ENCODE measurements at regions not wholly inside any gene's neighbourhood (a gene's known extent, or its start where the extent isn't known, plus 50 kb on each side); places are given as distances from the start of the nearest gene placed in this dataset.

GRCh38 chr7:42587806-42588205 is 324.1 kb downstream of the C7orf25 start:
- H3K36me3 ChIP-seq (ENCODE audit: low read depth): no peaks in the 10 kb centered on the region
- no peaks in the 10 kb centered on the region for H3K27me3 ChIP-seq (ENCODE audit: insufficient read depth, poor library complexity, severe bottlenecking)
- H3K27ac ChIP-seq (ENCODE audit: poor library complexity, severe bottlenecking): no peak overlapping the region
- H3K4me1 ChIP-seq (ENCODE audit: insufficient read depth, poor library complexity, severe bottlenecking): no peaks in the 10 kb centered on the region
- TF ChIP-seq, protein P1, sequence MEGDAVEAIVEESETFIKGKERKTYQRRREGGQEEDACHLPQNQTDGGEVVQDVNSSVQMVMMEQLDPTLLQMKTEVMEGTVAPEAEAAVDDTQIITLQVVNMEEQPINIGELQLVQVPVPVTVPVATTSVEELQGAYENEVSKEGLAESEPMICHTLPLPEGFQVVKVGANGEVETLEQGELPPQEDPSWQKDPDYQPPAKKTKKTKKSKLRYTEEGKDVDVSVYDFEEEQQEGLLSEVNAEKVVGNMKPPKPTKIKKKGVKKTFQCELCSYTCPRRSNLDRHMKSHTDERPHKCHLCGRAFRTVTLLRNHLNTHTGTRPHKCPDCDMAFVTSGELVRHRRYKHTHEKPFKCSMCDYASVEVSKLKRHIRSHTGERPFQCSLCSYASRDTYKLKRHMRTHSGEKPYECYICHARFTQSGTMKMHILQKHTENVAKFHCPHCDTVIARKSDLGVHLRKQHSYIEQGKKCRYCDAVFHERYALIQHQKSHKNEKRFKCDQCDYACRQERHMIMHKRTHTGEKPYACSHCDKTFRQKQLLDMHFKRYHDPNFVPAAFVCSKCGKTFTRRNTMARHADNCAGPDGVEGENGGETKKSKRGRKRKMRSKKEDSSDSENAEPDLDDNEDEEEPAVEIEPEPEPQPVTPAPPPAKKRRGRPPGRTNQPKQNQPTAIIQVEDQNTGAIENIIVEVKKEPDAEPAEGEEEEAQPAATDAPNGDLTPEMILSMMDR (IDR thresholded peaks at IDR 0.05; ENCODE audit: poor library complexity, severe bottlenecking): no peak
- DNase-seq (ENCODE audit: low spot score) (no peak), ATAC-seq (ENCODE audit: low read depth) (no peak)
- no peaks in the 10 kb centered on the region for H3K9me3 ChIP-seq (ENCODE audit: severe bottlenecking)
- no peak overlapping the region for H3K4me3 ChIP-seq (ENCODE audit: severe bottlenecking)

- no peak for ATAC-seq (ENCODE audit: low read depth)
- Histone ChIP-seq H3K4me1 (ENCODE audit: insufficient read depth, poor library complexity, severe bottlenecking) (no peaks in the 10 kb centered on the region), H3K27me3 (ENCODE audit: insufficient read depth, poor library complexity, severe bottlenecking) (no peaks in the 10 kb centered on the region), H3K9me3 (ENCODE audit: severe bottlenecking) (peaks cover 5% of the 10 kb centered on the region), H3K4me3 (ENCODE audit: severe bottlenecking) (no peak overlapping the region), H3K36me3 (ENCODE audit: low read depth) (no peaks in the 10 kb centered on the region), H3K27ac (ENCODE audit: poor library complexity, severe bottlenecking) (no peak overlapping the region)
- TF ChIP-seq, protein P1 (IDR thresholded peaks at IDR 0.05; ENCODE audit: poor library complexity, severe bottlenecking): no peak
- no peak for DNase-seq (ENCODE audit: low spot score)
Measured at GRCh38 chr7:42580061-42580460, 331.8 kb downstream of the C7orf25 start.

DNA sequence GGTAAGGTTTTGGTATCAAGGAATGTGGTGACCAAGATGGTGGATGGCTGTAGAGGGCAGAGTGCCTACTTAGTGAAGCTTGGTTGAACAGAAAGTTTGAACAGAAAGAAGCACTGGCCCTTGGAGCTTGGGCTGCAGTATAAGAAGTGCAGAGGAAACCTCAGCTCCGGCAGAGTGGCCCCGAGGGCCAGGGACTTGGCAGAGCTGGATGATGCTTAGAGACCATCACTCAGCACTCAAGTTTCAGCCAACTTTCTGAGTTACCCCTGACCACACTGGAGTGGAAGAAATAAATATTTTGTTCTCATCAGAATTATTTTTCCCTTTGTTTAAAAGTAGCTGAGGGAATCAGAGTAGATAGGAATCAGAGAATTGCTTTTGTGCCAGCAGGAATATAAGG is 336.7 kb downstream of the C7orf25 start:
- H3K27me3 ChIP-seq (ENCODE audit: insufficient read depth, poor library complexity, severe bottlenecking): no peaks in the 10 kb centered on the region
- H3K4me3 ChIP-seq (ENCODE audit: severe bottlenecking): no peak overlapping the region
- H3K9me3 ChIP-seq (ENCODE audit: severe bottlenecking): peaks cover 5% of the 10 kb centered on the region
- ATAC-seq (ENCODE audit: low read depth) (no peak), DNase-seq (ENCODE audit: low spot score) (no peak)
- H3K4me1 ChIP-seq (ENCODE audit: insufficient read depth, poor library complexity, severe bottlenecking): peaks cover 3% of the 10 kb centered on the region
- H3K36me3 ChIP-seq (ENCODE audit: low read depth): no peaks in the 10 kb centered on the region
- H3K27ac ChIP-seq (ENCODE audit: poor library complexity, severe bottlenecking): no peak overlapping the region
- TF ChIP-seq, protein P1 (IDR thresholded peaks at IDR 0.05; ENCODE audit: poor library complexity, severe bottlenecking): no peak

GRCh38 chr7:42574685-42575084 is 337.2 kb downstream of the C7orf25 start:
- Histone ChIP-seq H3K27me3 (ENCODE audit: insufficient read depth, poor library complexity, severe bottlenecking) (no peaks in the 10 kb centered on the region), H3K9me3 (ENCODE audit: severe bottlenecking) (peaks cover 3% of the 10 kb centered on the region), H3K4me1 (ENCODE audit: insufficient read depth, poor library complexity, severe bottlenecking) (peaks cover 3% of the 10 kb centered on the region), H3K4me3 (ENCODE audit: severe bottlenecking) (no peak overlapping the region), H3K27ac (ENCODE audit: poor library complexity, severe bottlenecking) (no peak overlapping the region), H3K36me3 (ENCODE audit: low read depth) (no peaks in the 10 kb centered on the region)
- no peak for ATAC-seq (ENCODE audit: low read depth)
- DNase-seq (ENCODE audit: low spot score): no peak
- TF ChIP-seq, protein P1 (IDR thresholded peaks at IDR 0.05; ENCODE audit: poor library complexity, severe bottlenecking): peak; percentile 45

DNA sequence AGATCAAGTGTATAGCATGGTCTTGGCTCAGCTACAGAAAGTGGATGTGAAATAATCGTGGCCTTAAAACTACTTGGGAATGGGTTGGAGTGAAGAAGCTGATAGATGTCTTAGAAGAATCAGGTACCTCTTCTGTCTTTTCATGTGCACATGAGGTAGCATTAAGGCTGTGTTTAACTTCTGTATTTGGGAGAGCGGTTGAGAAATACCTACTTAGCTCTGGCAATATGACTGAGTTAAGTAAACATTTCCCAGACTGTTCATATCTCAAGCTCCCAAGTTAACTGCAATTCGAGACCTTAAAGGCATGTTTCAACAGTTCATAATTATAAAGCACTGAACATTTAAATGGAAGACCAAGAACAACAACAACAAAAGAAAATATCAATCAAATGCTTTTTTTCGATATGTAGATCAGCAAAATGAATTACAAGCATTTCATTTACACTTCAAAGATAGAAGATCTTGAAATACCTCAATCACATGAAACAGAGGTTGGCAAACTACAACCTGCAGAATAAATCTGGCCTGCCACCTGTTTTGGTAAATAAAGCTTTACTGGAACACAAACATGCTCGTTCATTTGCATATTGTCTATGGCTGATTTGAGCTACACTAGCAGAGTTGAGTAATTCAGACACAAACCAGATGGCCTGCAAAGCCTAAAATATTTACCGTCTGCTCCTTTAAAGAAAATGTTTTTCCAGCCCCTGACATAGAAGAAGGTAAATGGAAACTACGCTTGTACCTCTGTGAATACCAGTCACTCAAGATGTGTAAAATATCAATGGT is 337.1 kb upstream of the GLI3 start:
- Histone ChIP-seq H3K4me1 (ENCODE audit: insufficient read depth, poor library complexity, severe bottlenecking) (peaks cover 3% of the 10 kb centered on the region), H3K9me3 (ENCODE audit: severe bottlenecking) (no peaks in the 10 kb centered on the region), H3K36me3 (ENCODE audit: low read depth) (no peaks in the 10 kb centered on the region), H3K4me3 (ENCODE audit: severe bottlenecking) (no peak overlapping the region), H3K27ac (ENCODE audit: poor library complexity, severe bottlenecking) (no peak overlapping the region), H3K27me3 (ENCODE audit: insufficient read depth, poor library complexity, severe bottlenecking) (no peaks in the 10 kb centered on the region)
- TF ChIP-seq, protein P1 (IDR thresholded peaks at IDR 0.05; ENCODE audit: poor library complexity, severe bottlenecking): no peak
- ATAC-seq (ENCODE audit: low read depth) (peak; percentile 85), DNase-seq (ENCODE audit: low spot score) (no peak)

Measured in RWPE2 (cell line).